Mesendoderm (in vitro differentiated cells): ENCODE measurements at regions not wholly inside any gene's neighbourhood (a gene's known extent, or its start where the extent isn't known, plus 50 kb on each side); places are given as distances from the start of the nearest gene placed in this dataset.

Experiments
- DNase-seq: peaks from one replicate; pipeline ENCODE4 v3.0.0; 2013
- H2AK5ac ChIP-seq: 2 replicates; pipeline ENCODE4 v1.6.1; 2013; ENCODE audit warnings: low read length, inconsistent platforms
- H2BK120ac ChIP-seq: 2 replicates; pipeline ENCODE4 v1.6.1; 2013; ENCODE audit warnings: low read depth, mild to moderate bottlenecking, low read length, moderate library complexity, mixed read lengths
- H2BK15ac ChIP-seq: replicated peaks from 2 replicates; pipeline ENCODE4 v1.6.1; 2013; ENCODE audit warnings: low read depth, mild to moderate bottlenecking, moderate library complexity
- H2BK5ac ChIP-seq: 2 replicates; pipeline ENCODE4 v1.6.1; 2013; ENCODE audit warnings: low read length, inconsistent platforms
- H3K18ac ChIP-seq: 2 replicates; pipeline ENCODE4 v1.6.1; 2013; ENCODE audit warnings: mild to moderate bottlenecking, low read length, mixed read lengths
- H3K23ac ChIP-seq: one replicate; pipeline ENCODE4 v1.6.1; 2013; ENCODE audit warnings: low read length
- H3K27ac ChIP-seq: 2 replicates; pipeline ENCODE4 v1.5.1; 2013; ENCODE audit warnings: low read depth, mild to moderate bottlenecking, inconsistent platforms, low read length, moderate library complexity
- H3K27me3 ChIP-seq: 2 replicates; pipeline ENCODE4 v1.6.1; 2013; ENCODE audit warnings: low read length, control low read depth, mild to moderate bottlenecking, inconsistent platforms; ENCODE audit not compliant: insufficient read depth, poor library complexity
- H3K36me3 ChIP-seq: 2 replicates; pipeline ENCODE4 v1.6.1; 2013; ENCODE audit warnings: low read length, inconsistent platforms; ENCODE audit not compliant: control insufficient read depth, insufficient read depth
- H3K4ac ChIP-seq: one replicate; pipeline ENCODE4 v1.6.1; 2013; ENCODE audit warnings: low read depth, mild to moderate bottlenecking, low read length, moderate library complexity
- H3K4me1 ChIP-seq: 2 replicates; pipeline ENCODE4 v1.6.1; 2013; ENCODE audit warnings: low read depth, low read length, inconsistent platforms; ENCODE audit not compliant: control insufficient read depth
- H3K4me2 ChIP-seq: 2 replicates; pipeline ENCODE4 v1.6.1; 2013; ENCODE audit warnings: low read length
- H3K4me3 ChIP-seq: 2 replicates; pipeline ENCODE4 v1.5.1; 2013; ENCODE audit warnings: mild to moderate bottlenecking, low read length
- H3K56ac ChIP-seq: one replicate; pipeline ENCODE4 v1.6.1; 2013; ENCODE audit warnings: low read length
- H3K79me1 ChIP-seq: 2 replicates; pipeline ENCODE4 v1.6.1; 2013; ENCODE audit warnings: low read length, inconsistent platforms
- H3K79me2 ChIP-seq: 2 replicates; pipeline ENCODE4 v1.6.1; 2013; ENCODE audit warnings: mild to moderate bottlenecking, low read length; ENCODE audit not compliant: control insufficient read depth, insufficient read depth
- H3K9ac ChIP-seq: 2 replicates; pipeline ENCODE4 v1.6.1; 2013; ENCODE audit warnings: low read length, inconsistent platforms
- H4K5ac ChIP-seq: one replicate; pipeline ENCODE4 v1.6.1; 2013; ENCODE audit warnings: low read length
- H4K8ac ChIP-seq: one replicate; pipeline ENCODE4 v1.6.1; 2013; ENCODE audit warnings: low read depth, mild to moderate bottlenecking, control low read depth, low read length, moderate library complexity
- WGBS: extraction: QIAGEN DNeasy Blood & Tissue Kit; methylation state at CpG from one replicate; pipeline ENCODE4 v1.1.7; 2013; ENCODE audit warnings: low lambda C conversion rate, missing lambda C conversion rate; ENCODE audit not compliant: insufficient coverage; ENCODE audit errors: extremely low coverage; 5-methylcytosine and 5-hydroxymethylcytosine counted together

GRCh38 chr13:57823704-57824103, 192.2 kb downstream of the PCDH17 start:
- Histone ChIP-seq H2BK15ac (no peak overlapping the region), H2BK5ac (no peak overlapping the region), H3K27me3 (no peaks in the 10 kb centered on the region), H4K8ac (no peak overlapping the region), H4K5ac (no peak overlapping the region), H3K56ac (no peak overlapping the region), H3K18ac (no peak overlapping the region), H3K4me2 (no peak overlapping the region), H2AK5ac (no peak overlapping the region), H2BK120ac (no peak overlapping the region), H3K36me3 (no peaks in the 10 kb centered on the region), H3K23ac (no peak overlapping the region), H3K4ac (no peak overlapping the region), H3K4me1 (no peaks in the 10 kb centered on the region), H3K79me1 (no peaks in the 10 kb centered on the region), H3K9ac (no peak overlapping the region), H3K79me2 (no peaks in the 10 kb centered on the region), H3K4me3 (no peak overlapping the region), H3K27ac (no peak overlapping the region)
- DNase-seq: no peak
- WGBS: no CpG with 5 or more reads among the region's 2 CpGs

DNA sequence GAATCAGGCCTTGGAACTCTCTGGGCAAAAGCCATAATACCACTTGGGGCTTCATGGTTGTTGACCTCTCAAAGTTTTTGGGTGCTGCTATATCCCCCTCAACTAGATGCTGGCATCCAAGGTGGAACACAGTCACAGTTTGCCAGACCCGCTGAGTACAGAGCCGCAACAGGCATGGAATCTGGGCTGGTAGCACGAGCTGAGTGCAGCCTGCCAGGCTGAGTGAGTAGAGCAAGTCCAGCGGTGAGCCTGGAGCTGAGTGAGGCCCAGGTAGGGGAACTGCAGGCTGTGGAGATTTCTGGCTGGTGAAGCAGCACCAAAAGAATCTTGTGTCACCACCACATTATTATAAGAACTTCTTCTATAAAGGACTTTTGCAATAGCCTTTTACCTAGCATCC, 192.6 kb downstream of the PCDH17 start:
- no peak overlapping the region for H3K4me3 ChIP-seq

GRCh38 chr13:57825066-57825465, 193.5 kb downstream of the PCDH17 start:
- Histone ChIP-seq H2AK5ac (no peak overlapping the region), H3K4ac (no peak overlapping the region), H3K4me3 (no peak overlapping the region), H3K4me1 (no peaks in the 10 kb centered on the region), H3K36me3 (no peaks in the 10 kb centered on the region), H2BK120ac (no peak overlapping the region), H4K5ac (no peak overlapping the region), H2BK5ac (no peak overlapping the region), H3K23ac (no peak overlapping the region), H3K79me1 (no peaks in the 10 kb centered on the region), H3K18ac (no peak overlapping the region), H3K4me2 (no peak overlapping the region), H3K56ac (no peak overlapping the region), H2BK15ac (no peak overlapping the region), H3K79me2 (no peaks in the 10 kb centered on the region), H4K8ac (no peak overlapping the region), H3K27ac (no peak overlapping the region), H3K27me3 (no peaks in the 10 kb centered on the region), H3K9ac (no peak overlapping the region)
- no CpG with 5 or more reads among the region's 2 CpGs for WGBS
- no peak for DNase-seq

More for the DNA sequence above, 192.6 kb downstream of the PCDH17 start:
- Histone ChIP-seq H3K4me2 (no peak overlapping the region), H4K8ac (no peak overlapping the region), H3K18ac (no peak overlapping the region), H3K27me3 (no peaks in the 10 kb centered on the region), H3K27ac (no peak overlapping the region), H3K56ac (no peak overlapping the region), H3K36me3 (no peaks in the 10 kb centered on the region), H3K23ac (no peak overlapping the region), H3K9ac (no peak overlapping the region), H2BK5ac (no peak overlapping the region), H3K4ac (no peak overlapping the region), H2BK15ac (no peak overlapping the region), H4K5ac (no peak overlapping the region), H2AK5ac (no peak overlapping the region), H3K79me1 (no peaks in the 10 kb centered on the region), H2BK120ac (no peak overlapping the region), H3K79me2 (no peaks in the 10 kb centered on the region), H3K4me1 (no peaks in the 10 kb centered on the region)
- no CpG with 5 or more reads among the region's 4 CpGs for WGBS
- no peak for DNase-seq

- WGBS: no CpG with 5 or more reads among the region's 3 CpGs
- no peaks in the 10 kb centered on the region for H3K79me1 ChIP-seq
- H4K8ac ChIP-seq: no peak overlapping the region
- H2BK5ac ChIP-seq: no peak overlapping the region
- no peak for DNase-seq
- no peak overlapping the region for H3K18ac ChIP-seq
- no peaks in the 10 kb centered on the region for H3K79me2 ChIP-seq
- no peak overlapping the region for H3K23ac ChIP-seq
- no peak overlapping the region for H3K56ac ChIP-seq
- no peak overlapping the region for H2BK120ac ChIP-seq
- no peak overlapping the region for H2BK15ac ChIP-seq
- no peak overlapping the region for H2AK5ac ChIP-seq
- no peak overlapping the region for H3K4me2 ChIP-seq
- no peak overlapping the region for H3K4me3 ChIP-seq
- no peak overlapping the region for H3K27ac ChIP-seq
- H3K4me1 ChIP-seq: no peaks in the 10 kb centered on the region
- no peak overlapping the region for H3K4ac ChIP-seq
- H3K27me3 ChIP-seq: no peaks in the 10 kb centered on the region
- no peak overlapping the region for H3K9ac ChIP-seq
- no peak overlapping the region for H4K5ac ChIP-seq
- H3K36me3 ChIP-seq: no peaks in the 10 kb centered on the region
These were observed 198.0 kb downstream of the PCDH17 start for GRCh38 chr13:57829496-57829895.

GRCh38 chr13:57832187-57832586, 200.6 kb downstream of the PCDH17 start:
- H3K23ac ChIP-seq: no peak overlapping the region
- no peak overlapping the region for H2BK120ac ChIP-seq
- H3K36me3 ChIP-seq: no peaks in the 10 kb centered on the region
- H2BK5ac ChIP-seq: no peak overlapping the region
- no peak overlapping the region for H4K8ac ChIP-seq
- no peak overlapping the region for H3K4me2 ChIP-seq
- no peaks in the 10 kb centered on the region for H3K79me1 ChIP-seq
- no CpG with 5 or more reads among the region's 8 CpGs for WGBS
- no peak overlapping the region for H4K5ac ChIP-seq
- H2AK5ac ChIP-seq: no peak overlapping the region
- H3K27ac ChIP-seq: no peak overlapping the region
- no peak overlapping the region for H3K18ac ChIP-seq
- no peaks in the 10 kb centered on the region for H3K79me2 ChIP-seq
- H3K4ac ChIP-seq: no peak overlapping the region
- no peak overlapping the region for H3K4me3 ChIP-seq
- no peak for DNase-seq
- H3K56ac ChIP-seq: no peak overlapping the region
- no peaks in the 10 kb centered on the region for H3K4me1 ChIP-seq
- H2BK15ac ChIP-seq: no peak overlapping the region
- no peak overlapping the region for H3K9ac ChIP-seq
- no peaks in the 10 kb centered on the region for H3K27me3 ChIP-seq

GRCh38 chr13:57837801-57838200, 206.3 kb downstream of the PCDH17 start:
- Histone ChIP-seq H2BK120ac (no peak overlapping the region), H3K36me3 (no peaks in the 10 kb centered on the region), H3K4ac (no peak overlapping the region), H3K9ac (no peak overlapping the region), H3K79me1 (no peaks in the 10 kb centered on the region), H3K23ac (no peak overlapping the region), H3K56ac (no peak overlapping the region), H4K8ac (no peak overlapping the region), H2BK15ac (no peak overlapping the region), H3K4me2 (no peak overlapping the region), H3K27ac (no peak overlapping the region), H3K4me3 (no peak overlapping the region), H2BK5ac (no peak overlapping the region), H3K79me2 (no peaks in the 10 kb centered on the region), H3K27me3 (no peaks in the 10 kb centered on the region), H3K4me1 (no peaks in the 10 kb centered on the region), H4K5ac (no peak overlapping the region), H3K18ac (no peak overlapping the region), H2AK5ac (no peak overlapping the region)
- DNase-seq: no peak
